Fibroblast of lung (primary cell): ENCODE measurements at regions not wholly inside any gene's neighbourhood (a gene's known extent, or its start where the extent isn't known, plus 50 kb on each side); places are given as distances from the start of the nearest gene placed in this dataset.

Source experiments
- DNase-seq, 2 donors: peaks; one replicate each; pipeline versions ENCODE4 v3.0.0 to v3.0.0-alpha.2; 2010; ENCODE audit warnings: low read depth in 2 of 2
- H2AFZ ChIP-seq: 2 replicates; pipeline ENCODE4 v1.5.1; 2012; ENCODE audit warnings: low read length, control low read depth, inconsistent platforms
- H3K27ac ChIP-seq: 2 replicates; pipeline ENCODE4 v1.5.1; 2011; ENCODE audit warnings: low read length, control low read depth; ENCODE audit not compliant: insufficient read depth
- H3K27me3 ChIP-seq: 2 replicates; pipeline ENCODE4 v1.5.1; 2011; ENCODE audit warnings: mild to moderate bottlenecking, low read length; ENCODE audit not compliant: control insufficient read depth, insufficient read depth
- H3K36me3 ChIP-seq: 2 replicates; pipeline ENCODE4 v1.5.1; 2011; ENCODE audit warnings: low read length; ENCODE audit not compliant: control insufficient read depth, insufficient read depth
- H3K4me1 ChIP-seq: 2 replicates; pipeline ENCODE4 v1.5.1; 2011; ENCODE audit warnings: low read length; ENCODE audit not compliant: control insufficient read depth, insufficient read depth; ENCODE audit errors: extremely low read depth
- H3K4me2 ChIP-seq: 2 replicates; pipeline ENCODE4 v1.5.1; 2011; ENCODE audit warnings: low read length, control low read depth; ENCODE audit not compliant: insufficient read depth; ENCODE audit errors: extremely low read depth
- H3K4me3 ChIP-seq, 4 experiments: fragments of 200-600 bp in 1 of 4; sonication (generic) in 1 of 4; replicated peaks in 1 of 4; 2 replicates each; pipeline ENCODE4 v1.5.1; 2011 to 2016; ENCODE audit warnings: low read length in 4 of 4, low read depth in 3 of 4, mild to moderate bottlenecking in 3 of 4, control low read depth in 2 of 4, inconsistent platforms in 1 of 4, mixed read lengths in 1 of 4; ENCODE audit not compliant: insufficient read depth in 1 of 4; ENCODE audit errors: control extremely low read depth in 1 of 4
- H3K79me2 ChIP-seq: 2 replicates; pipeline ENCODE4 v1.5.1; 2012; ENCODE audit warnings: mild to moderate bottlenecking, low read length, inconsistent platforms; ENCODE audit not compliant: control insufficient read depth, insufficient read depth
- H3K9ac ChIP-seq: 2 replicates; pipeline ENCODE4 v1.5.1; 2011; ENCODE audit warnings: mild to moderate bottlenecking, low read length, control low read depth; ENCODE audit not compliant: insufficient read depth
- H3K9me3 ChIP-seq: 2 replicates; pipeline ENCODE4 v1.5.1; 2012; ENCODE audit warnings: low read depth, low read length; ENCODE audit not compliant: control insufficient read depth, insufficient read depth
- H4K20me1 ChIP-seq: 2 replicates; pipeline ENCODE4 v1.5.1; 2011; ENCODE audit warnings: low read length; ENCODE audit not compliant: control insufficient read depth, insufficient read depth; ENCODE audit errors: extremely low read depth
- EZH2 ChIP-seq: IDR thresholded peaks from 2 replicates; pipeline ENCODE4 v1.5.1; 2012; ENCODE audit warnings: low read length, control low read depth, mild to moderate bottlenecking; ENCODE audit errors: missing control alignments
- TF ChIP-seq, protein P1 (sequence below), 2 donors: IDR thresholded peaks in 1 of 2; conservative IDR thresholded peaks in 1 of 2; 1 replicate in 1 of 2; 2 replicates in 1 of 2; pipeline ENCODE4 v1.5.1; 2011 to 2012; ENCODE audit warnings: low read length in 2 of 2, control low read depth in 1 of 2, inconsistent platforms in 1 of 2, low read depth in 1 of 2, mild to moderate bottlenecking in 1 of 2

DNA sequence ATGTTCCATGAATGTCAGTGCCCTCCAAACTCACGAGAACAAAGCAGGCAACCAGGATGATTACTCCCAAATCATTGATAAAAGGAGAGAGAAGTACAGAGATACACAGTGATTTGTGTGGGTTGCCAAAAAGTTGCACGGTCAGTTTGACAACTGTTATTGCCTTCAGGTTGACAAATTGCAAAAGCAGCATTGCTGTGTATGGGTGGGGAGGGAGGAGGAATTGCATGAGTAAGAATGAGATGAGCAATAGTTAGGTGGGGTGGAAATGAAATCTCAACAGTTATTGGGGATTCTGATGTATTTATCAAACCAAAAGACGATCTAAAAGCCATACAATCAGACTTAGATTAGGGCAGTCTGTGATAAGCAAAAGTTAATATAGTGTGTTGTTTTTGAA, 93.7 kb downstream of the NTMT2 start:
- Histone ChIP-seq H3K9me3 (no peaks in the 10 kb centered on the region), H3K4me3 (no peak overlapping the region), H4K20me1 (no peaks in the 10 kb centered on the region), H3K4me2 (no peak overlapping the region), H3K9ac (no peak overlapping the region), H3K27ac (no peak overlapping the region), H3K27me3 (no peaks in the 10 kb centered on the region), H3K36me3 (no peaks in the 10 kb centered on the region), H2AFZ (peak overlapping the region; percentile 29), H3K79me2 (no peaks in the 10 kb centered on the region), H3K4me1 (no peaks in the 10 kb centered on the region)
- DNase-seq = peak in 1 of 2 donors; percentile 27
- TF ChIP-seq, protein P1, sequence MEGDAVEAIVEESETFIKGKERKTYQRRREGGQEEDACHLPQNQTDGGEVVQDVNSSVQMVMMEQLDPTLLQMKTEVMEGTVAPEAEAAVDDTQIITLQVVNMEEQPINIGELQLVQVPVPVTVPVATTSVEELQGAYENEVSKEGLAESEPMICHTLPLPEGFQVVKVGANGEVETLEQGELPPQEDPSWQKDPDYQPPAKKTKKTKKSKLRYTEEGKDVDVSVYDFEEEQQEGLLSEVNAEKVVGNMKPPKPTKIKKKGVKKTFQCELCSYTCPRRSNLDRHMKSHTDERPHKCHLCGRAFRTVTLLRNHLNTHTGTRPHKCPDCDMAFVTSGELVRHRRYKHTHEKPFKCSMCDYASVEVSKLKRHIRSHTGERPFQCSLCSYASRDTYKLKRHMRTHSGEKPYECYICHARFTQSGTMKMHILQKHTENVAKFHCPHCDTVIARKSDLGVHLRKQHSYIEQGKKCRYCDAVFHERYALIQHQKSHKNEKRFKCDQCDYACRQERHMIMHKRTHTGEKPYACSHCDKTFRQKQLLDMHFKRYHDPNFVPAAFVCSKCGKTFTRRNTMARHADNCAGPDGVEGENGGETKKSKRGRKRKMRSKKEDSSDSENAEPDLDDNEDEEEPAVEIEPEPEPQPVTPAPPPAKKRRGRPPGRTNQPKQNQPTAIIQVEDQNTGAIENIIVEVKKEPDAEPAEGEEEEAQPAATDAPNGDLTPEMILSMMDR (conservative IDR thresholded peaks at IDR 0.05 in 1 of 2, IDR thresholded peaks at IDR 0.05 in 1 of 2; ENCODE audit: low read depth in 1 of 2, low read length in 2 of 2) = no peak
- TF ChIP-seq EZH2 = no peak

DNA sequence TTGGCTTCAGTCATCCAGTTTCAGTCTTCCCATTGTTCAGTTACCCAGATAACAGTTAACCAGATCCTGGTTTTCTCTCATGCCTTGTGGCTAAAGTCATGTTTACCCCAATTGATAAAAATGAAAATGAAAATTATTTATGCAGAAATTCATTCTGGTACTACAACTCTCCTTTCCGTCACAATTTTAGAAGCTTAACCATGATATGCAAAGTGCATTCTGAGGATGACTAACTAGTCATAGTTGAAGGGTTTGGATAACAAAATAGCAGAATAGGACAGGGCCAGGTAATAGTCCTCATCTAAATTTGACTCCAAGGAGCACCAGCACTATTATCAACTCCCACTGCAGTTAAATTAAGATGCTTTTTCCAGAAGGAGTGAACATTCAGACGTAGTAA, 94.7 kb downstream of the NTMT2 start:
- Histone ChIP-seq H3K79me2 (no peaks in the 10 kb centered on the region), H3K4me2 (no peak overlapping the region), H3K9ac (no peak overlapping the region), H3K36me3 (no peaks in the 10 kb centered on the region), H3K27me3 (no peaks in the 10 kb centered on the region), H2AFZ (no peak overlapping the region), H3K27ac (no peak overlapping the region), H3K4me1 (no peaks in the 10 kb centered on the region), H3K4me3 (no peak overlapping the region), H3K9me3 (no peaks in the 10 kb centered on the region), H4K20me1 (no peaks in the 10 kb centered on the region)
- DNase-seq = peak in 1 of 2 donors; percentile 32
- no peak for TF ChIP-seq EZH2
- TF ChIP-seq, protein P1 (conservative IDR thresholded peaks at IDR 0.05 in 1 of 2, IDR thresholded peaks at IDR 0.05 in 1 of 2; ENCODE audit: low read depth in 1 of 2, low read length in 2 of 2) = no peak

DNA sequence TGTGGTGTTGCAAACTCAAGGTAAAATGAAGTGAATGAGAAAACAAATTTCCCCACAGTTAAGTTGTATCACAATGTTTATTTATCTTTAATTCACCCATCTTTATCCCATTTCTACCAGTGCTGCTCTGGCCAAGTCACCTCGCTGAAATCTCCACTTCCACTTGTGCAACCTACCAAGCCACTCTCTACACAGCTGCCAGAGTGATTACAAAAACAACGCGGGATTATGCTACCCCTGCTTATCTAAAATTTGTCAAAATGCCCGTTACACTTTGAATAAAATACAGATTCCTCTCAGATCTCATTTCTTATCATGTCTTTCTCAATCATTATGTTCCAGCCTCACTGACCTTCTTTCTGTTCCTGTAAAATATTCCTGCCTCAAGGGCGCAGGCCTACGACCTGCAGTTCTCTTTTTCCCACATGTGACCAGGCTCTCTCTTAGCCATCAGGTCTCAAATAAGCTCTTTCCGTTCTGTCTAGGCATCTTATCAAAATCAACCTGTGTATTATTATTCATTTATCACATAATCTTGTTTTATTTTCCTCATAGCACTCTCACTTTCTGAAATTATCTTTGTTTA, 95.6 kb downstream of the NTMT2 start:
- no peaks in the 10 kb centered on the region for H3K27me3 ChIP-seq
- peak in 1 of 2 donors; percentile 27 for DNase-seq
- H3K4me1 ChIP-seq = no peaks in the 10 kb centered on the region
- no peaks in the 10 kb centered on the region for H3K9me3 ChIP-seq
- H3K27ac ChIP-seq = no peak overlapping the region
- H3K9ac ChIP-seq = no peak overlapping the region
- H3K4me3 ChIP-seq = no peak overlapping the region
- no peak overlapping the region for H2AFZ ChIP-seq
- no peaks in the 10 kb centered on the region for H3K79me2 ChIP-seq
- TF ChIP-seq EZH2 = no peak
- TF ChIP-seq, protein P1 (conservative IDR thresholded peaks at IDR 0.05 in 1 of 2, IDR thresholded peaks at IDR 0.05 in 1 of 2; ENCODE audit: low read depth in 1 of 2, low read length in 2 of 2) = no peak
- no peaks in the 10 kb centered on the region for H4K20me1 ChIP-seq
- no peaks in the 10 kb centered on the region for H3K36me3 ChIP-seq
- no peak overlapping the region for H3K4me2 ChIP-seq
